Panc1 (cell line): ENCODE measurements at regions not wholly inside any gene's neighbourhood (a gene's known extent, or its start where the extent isn't known, plus 50 kb on each side); places are given as distances from the start of the nearest gene placed in this dataset.

Experiments used
- POLR2AphosphoS5 ChIP-seq: IDR thresholded peaks from 2 replicates; pipeline ENCODE4 v1.6.1; 2012; ENCODE audit warnings: mild to moderate bottlenecking, low read depth, low read length, moderate library complexity
- SIN3A ChIP-seq: IDR thresholded peaks from 2 replicates; pipeline ENCODE4 v1.6.1; 2012; ENCODE audit warnings: low read depth, mild to moderate bottlenecking, low read length, moderate library complexity, borderline replicate concordance; ENCODE audit not compliant: insufficient read depth
- TCF7L2 ChIP-seq: IDR thresholded peaks from 2 replicates; pipeline ENCODE4 v1.6.1; 2011; ENCODE audit warnings: mild to moderate bottlenecking, low read depth, low read length, inconsistent platforms
- TF ChIP-seq, protein P1 (sequence below): fragments of 450-650 bp; IDR thresholded peaks from 2 replicates; pipeline ENCODE4 v1.5.1; 2017; ENCODE audit warnings: mild to moderate bottlenecking
- TF ChIP-seq, protein P2 (sequence below), 2 experiments: IDR thresholded peaks; 2 replicates each; pipeline ENCODE4 v1.6.1; 2011 to 2012; ENCODE audit warnings: low read depth in 2 of 2, control low read depth in 1 of 2, low read length in 1 of 2, mild to moderate bottlenecking in 1 of 2, moderate library complexity in 1 of 2; ENCODE audit not compliant: insufficient read depth in 1 of 2

DNA sequence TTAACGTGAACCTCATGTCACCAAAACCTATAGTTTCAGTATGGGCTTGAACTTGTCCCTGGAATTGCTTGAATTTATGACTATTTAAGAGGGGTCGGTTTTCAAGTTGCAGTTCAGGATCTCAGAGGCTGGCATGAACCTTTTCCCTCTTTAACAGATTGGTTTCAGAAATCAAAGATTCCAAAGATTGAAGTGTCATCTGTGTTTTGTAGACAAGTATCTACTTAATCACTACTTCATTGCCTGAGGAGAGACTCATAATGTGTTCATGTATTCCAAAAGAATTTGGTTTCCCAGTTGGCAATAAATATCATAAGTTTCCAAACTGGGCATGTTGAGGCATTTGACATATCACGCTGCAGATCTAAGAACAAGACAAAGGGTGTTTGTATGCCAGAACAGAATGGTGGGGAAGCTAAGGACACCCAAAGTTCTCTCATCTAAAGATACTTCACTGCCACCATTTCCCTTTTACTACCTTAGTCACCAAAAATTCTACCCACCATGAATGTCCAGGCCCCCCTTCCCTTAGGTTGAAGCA, 199.5 kb downstream of the NUAK1 start:
- TF ChIP-seq, protein P1, sequence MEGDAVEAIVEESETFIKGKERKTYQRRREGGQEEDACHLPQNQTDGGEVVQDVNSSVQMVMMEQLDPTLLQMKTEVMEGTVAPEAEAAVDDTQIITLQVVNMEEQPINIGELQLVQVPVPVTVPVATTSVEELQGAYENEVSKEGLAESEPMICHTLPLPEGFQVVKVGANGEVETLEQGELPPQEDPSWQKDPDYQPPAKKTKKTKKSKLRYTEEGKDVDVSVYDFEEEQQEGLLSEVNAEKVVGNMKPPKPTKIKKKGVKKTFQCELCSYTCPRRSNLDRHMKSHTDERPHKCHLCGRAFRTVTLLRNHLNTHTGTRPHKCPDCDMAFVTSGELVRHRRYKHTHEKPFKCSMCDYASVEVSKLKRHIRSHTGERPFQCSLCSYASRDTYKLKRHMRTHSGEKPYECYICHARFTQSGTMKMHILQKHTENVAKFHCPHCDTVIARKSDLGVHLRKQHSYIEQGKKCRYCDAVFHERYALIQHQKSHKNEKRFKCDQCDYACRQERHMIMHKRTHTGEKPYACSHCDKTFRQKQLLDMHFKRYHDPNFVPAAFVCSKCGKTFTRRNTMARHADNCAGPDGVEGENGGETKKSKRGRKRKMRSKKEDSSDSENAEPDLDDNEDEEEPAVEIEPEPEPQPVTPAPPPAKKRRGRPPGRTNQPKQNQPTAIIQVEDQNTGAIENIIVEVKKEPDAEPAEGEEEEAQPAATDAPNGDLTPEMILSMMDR, result no peak
- TF ChIP-seq, protein P2, sequence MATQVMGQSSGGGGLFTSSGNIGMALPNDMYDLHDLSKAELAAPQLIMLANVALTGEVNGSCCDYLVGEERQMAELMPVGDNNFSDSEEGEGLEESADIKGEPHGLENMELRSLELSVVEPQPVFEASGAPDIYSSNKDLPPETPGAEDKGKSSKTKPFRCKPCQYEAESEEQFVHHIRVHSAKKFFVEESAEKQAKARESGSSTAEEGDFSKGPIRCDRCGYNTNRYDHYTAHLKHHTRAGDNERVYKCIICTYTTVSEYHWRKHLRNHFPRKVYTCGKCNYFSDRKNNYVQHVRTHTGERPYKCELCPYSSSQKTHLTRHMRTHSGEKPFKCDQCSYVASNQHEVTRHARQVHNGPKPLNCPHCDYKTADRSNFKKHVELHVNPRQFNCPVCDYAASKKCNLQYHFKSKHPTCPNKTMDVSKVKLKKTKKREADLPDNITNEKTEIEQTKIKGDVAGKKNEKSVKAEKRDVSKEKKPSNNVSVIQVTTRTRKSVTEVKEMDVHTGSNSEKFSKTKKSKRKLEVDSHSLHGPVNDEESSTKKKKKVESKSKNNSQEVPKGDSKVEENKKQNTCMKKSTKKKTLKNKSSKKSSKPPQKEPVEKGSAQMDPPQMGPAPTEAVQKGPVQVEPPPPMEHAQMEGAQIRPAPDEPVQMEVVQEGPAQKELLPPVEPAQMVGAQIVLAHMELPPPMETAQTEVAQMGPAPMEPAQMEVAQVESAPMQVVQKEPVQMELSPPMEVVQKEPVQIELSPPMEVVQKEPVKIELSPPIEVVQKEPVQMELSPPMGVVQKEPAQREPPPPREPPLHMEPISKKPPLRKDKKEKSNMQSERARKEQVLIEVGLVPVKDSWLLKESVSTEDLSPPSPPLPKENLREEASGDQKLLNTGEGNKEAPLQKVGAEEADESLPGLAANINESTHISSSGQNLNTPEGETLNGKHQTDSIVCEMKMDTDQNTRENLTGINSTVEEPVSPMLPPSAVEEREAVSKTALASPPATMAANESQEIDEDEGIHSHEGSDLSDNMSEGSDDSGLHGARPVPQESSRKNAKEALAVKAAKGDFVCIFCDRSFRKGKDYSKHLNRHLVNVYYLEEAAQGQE (IDR thresholded peaks at IDR 0.05; ENCODE audit: insufficient read depth in 1 of 2, low read depth in 2 of 2, low read length in 1 of 2), result no peak
- TF ChIP-seq POLR2AphosphoS5 (no peak), SIN3A (no peak), TCF7L2 (no peak)
